Transverse colon (tissue), 4 donors: ENCODE measurements at regions not wholly inside any gene's neighbourhood (a gene's known extent, or its start where the extent isn't known, plus 50 kb on each side); places are given as distances from the start of the nearest gene placed in this dataset.

Experiments used
- POLR2A ChIP-seq: fragments of 450-650 bp; IDR thresholded peaks from one replicate; pipeline ENCODE4 v1.6.1; 2016; ENCODE audit warnings: antibody characterized with exemption, mild to moderate bottlenecking, moderate library complexity
- POLR2AphosphoS5 ChIP-seq, 3 donors: sonication (generic); formaldehyde crosslinking; IDR thresholded peaks; one replicate each; pipeline ENCODE4 v1.6.1; 2016; ENCODE audit warnings: antibody characterized with exemption in 3 of 3
- TF ChIP-seq, protein P1 (sequence below), 5 experiments: fragments of 200-600 bp in 3 of 5; fragments of 450-650 bp in 2 of 5; sonication (generic) in 3 of 5; IDR thresholded peaks; 1 replicate in 2 of 5; 2 replicates in 3 of 5; pipeline ENCODE4 v1.5.1; 2016 to 2017; ENCODE audit warnings: antibody characterized with exemption in 5 of 5, inconsistent platforms in 3 of 5, mild to moderate bottlenecking in 2 of 5, moderate library complexity in 1 of 5

DNA sequence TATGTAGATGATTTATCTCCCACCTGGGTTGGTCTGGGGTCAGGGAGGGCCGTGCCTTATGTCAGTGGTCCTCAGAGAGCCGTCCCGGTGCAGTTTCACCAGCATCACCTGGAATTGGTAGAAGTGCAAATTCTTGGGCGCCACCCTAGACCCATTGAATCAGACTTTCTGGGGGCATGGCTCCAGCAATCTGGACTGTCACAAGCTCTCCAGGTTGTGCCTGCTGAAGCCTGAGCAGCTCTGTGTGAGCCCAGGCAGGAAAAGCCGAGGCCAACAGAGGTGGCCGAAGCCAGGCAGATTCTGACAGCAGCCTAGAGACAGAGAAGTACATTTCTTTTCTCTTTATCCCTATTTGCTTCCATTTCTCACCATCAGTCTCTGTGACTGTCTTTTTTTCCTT is 98.4 kb upstream of the SEC11C start:
- TF ChIP-seq POLR2A (no peak), POLR2AphosphoS5 (IDR thresholded peaks at IDR 0.05) (no peak)
- TF ChIP-seq, protein P1, sequence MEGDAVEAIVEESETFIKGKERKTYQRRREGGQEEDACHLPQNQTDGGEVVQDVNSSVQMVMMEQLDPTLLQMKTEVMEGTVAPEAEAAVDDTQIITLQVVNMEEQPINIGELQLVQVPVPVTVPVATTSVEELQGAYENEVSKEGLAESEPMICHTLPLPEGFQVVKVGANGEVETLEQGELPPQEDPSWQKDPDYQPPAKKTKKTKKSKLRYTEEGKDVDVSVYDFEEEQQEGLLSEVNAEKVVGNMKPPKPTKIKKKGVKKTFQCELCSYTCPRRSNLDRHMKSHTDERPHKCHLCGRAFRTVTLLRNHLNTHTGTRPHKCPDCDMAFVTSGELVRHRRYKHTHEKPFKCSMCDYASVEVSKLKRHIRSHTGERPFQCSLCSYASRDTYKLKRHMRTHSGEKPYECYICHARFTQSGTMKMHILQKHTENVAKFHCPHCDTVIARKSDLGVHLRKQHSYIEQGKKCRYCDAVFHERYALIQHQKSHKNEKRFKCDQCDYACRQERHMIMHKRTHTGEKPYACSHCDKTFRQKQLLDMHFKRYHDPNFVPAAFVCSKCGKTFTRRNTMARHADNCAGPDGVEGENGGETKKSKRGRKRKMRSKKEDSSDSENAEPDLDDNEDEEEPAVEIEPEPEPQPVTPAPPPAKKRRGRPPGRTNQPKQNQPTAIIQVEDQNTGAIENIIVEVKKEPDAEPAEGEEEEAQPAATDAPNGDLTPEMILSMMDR (IDR thresholded peaks at IDR 0.05), result no peak
